ENCODE measurements at regions not wholly inside any gene's neighbourhood (a gene's known extent, or its start where the extent isn't known, plus 50 kb on each side); places are given as distances from the start of the nearest gene placed in this dataset.
"Not testable (repeated sequence)": the region's sequence is repeated elsewhere in the genome, so short reads cannot be mapped to it uniquely, and the experiment has no call there.

DNA sequence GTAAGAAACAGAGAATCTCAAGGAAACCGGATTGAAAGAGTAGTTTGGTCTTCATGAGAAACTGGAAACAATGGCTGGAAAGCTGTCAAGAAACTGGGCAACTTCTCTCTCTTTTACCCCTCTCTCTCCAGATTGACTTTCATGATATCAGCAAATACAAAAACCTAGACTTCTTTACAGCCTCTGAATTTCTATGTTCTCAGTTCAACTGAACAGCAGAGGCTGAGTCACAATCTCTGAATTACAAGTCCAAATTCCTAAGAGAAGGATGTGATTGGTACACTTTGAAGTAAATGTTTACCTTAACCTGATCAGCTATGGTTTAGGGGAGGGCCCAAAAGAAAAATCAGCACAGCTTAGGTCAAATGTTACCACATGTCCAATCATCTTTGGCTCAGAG, 974.9 kb downstream of the RPA4 start:
- DNase-seq (ENCODE audit: low read depth) = peak; percentile 62

DNA sequence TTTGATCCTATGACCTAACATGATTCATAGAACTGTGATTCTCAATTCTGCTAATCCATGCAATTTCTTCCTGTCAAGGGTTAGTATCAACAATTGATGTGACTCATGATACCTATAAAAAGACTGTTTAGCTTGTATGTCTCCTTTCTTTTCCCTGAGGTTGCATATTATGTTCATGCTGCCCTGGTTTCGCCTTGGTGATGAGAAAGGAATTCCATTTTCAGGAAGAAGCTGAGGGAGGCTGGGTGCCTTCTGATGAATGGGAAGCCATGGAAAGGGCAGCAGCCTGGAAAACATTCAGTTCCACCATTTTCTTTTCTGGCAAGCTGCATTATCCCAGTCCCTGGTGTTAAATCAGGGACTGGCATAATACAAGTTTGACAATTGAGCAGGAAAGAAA, 976.5 kb downstream of the RPA4 start:
- peak; percentile 80 for DNase-seq (ENCODE audit: low read depth)

DNA sequence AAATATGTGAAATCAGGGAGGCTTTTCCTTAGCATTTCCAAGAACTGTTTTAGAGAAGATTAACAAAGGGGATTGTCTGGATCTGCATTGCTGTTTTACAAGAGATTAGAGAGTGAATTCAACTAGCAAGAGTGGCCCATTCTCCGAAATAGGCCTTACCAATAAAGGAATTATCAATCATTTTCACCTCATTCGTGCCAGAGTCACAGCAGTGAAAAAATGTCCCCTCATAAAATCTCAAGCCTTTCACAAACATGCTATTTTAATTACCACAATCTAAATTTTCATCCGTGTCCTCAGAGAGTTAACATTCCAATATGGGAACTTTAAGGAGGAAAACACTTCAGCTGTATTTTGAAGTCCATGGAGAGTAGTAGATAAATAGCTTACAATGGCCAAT, 979.6 kb downstream of the RPA4 start:
- no peak for DNase-seq (ENCODE audit: low read depth)

DNA sequence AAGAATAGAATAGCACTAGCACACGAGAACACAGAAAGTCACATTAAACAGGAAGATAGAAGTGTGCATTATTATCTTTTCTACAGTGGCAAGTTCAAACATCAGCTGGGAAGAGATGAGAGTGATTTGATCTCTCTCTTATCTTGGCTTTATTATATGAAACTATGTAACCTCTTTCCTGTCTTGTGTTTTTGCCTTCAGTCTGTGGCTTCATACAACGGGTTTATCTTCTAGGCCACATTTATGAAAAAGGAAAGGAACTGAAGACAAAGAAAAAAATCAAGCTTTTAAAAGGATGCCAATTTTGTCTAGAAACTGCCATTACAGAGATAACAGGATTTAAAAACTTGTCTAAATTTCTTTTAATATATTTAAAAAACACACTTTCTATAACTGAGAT, 983.6 kb downstream of the RPA4 start:
- DNase-seq (ENCODE audit: low read depth) = no peak

DNA sequence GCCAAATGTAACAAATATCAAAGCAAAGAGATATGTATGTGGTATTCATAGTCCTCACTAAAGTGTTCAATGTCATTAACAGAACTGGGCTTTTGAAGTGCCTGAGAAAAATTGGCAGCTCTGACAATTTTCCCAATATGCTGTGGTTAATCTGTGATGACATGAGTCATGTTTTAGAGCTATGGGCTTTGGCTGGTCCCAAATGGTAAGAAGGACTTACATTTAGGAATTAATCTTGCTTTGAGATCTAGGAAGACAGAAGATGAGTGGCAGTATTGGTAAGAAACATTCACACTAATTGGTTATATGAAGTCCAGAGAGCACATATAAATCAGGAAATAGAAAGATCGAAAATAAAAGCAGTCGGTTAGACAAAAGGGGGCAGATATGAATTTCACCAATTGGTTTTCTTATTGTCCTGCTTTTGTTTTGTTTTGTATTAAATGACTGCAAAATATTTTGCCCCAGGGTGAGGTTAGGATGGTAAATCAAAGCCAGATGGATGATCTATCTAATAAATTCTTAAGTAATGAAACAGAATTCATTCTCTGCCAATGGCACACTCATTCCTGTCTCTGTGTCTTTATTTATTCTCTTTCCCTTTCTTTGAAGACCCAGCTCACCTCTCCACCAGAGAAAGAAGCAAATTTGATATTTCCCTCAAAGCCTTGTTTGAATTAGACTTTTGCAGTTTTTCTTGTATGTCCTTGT, 993.1 kb downstream of the RPA4 start:
- peak; percentile 70 for DNase-seq (ENCODE audit: low read depth)

DNA sequence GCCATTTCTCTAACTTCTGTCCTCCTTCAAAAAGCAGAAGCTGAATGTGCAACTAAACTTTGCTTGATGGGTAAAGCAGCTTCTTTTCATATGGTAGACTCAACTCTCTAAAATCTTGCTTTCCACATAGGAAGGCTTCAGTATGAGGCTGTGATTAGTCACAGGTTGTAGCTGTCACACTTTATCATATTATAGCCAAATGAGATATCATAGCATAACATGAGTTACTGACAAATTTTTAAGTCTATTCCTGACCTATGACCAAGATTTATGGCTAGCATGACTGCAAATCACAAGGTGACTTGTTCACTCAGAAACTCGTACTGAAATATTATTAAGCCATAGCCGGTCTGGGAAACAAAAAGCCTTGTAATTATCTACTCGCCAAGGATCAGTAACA, 998.6 kb downstream of the RPA4 start:
- peak; percentile 33 for DNase-seq (ENCODE audit: low read depth)

DNA sequence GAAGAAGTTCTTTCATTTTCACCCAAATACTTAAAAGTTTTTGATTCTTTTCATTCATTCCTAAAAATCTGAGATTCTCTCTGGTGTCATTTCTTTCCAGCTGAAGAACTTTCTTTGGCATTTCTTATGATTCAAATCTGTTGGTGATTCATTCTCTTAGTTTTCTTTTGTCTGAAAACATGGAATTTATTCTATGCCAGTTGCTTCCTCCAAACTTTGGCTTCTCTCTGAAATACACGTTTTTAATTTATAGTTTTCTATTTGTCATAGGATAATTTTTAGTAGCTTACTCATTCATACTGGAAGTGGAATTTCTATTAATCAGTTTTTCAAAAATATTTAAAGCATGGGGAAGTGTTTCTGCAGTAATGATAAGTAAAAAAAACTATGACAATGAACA, 1012.0 kb downstream of the RPA4 start:
- peak; percentile 25 for DNase-seq (ENCODE audit: low read depth)

DNA sequence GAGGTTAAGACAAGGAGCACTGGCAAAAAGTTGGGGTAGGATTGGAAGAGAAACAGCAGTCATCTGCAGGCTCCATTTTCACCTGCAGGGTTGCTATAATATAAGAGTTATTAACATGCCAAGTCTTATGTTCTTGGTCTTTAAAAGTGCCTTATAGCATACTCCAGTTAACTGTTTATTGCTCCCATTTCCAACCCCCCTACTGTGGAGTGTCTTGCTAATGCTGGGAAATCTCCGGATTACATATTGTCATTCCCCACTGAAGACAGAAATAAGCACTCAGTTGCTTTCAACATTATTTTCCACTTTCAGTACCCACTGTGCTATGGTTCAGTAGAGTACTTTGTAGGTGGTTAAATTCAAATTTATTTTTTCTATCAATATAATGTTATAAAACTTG, 1014.3 kb downstream of the RPA4 start:
- no peak for DNase-seq (ENCODE audit: low read depth)

DNA sequence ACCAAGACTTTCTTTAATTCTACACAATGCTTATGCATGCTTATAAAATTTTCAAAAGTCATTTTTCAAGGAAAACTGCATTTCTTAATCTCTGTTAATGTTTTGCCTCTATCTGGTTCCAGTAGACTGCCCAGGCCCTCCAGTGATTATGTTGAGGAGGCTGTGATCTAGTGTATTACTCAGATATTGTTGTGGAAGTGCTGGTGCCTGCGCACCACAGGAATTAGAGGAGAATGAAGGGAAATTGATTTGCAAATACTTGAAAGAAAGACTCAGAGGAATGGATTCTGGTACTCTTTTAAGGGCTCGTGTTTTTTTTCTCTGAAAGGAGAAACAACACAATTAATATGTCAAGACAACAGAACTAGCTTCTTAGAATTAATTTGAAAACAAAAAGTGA, 1015.1 kb downstream of the RPA4 start:
- peak; percentile 44 for DNase-seq (ENCODE audit: low read depth)

DNA sequence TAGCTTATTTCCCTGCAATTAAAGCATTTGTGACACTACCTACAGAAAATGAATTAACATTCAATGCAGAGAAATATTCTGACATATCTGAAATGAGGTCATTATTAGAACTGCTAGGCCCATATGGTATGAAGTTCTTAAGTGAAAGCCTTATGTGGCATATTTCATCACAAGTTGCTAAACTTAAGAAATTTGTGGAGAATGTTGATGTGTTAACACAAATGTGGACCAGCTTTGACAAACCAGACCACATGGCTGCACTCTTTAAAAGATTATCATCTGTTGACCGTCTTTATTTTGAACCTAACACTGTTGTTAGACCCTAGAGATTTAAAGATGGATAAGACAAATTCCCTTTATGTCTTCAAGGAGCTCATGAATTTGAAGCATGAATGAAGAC, 1024.1 kb downstream of the RPA4 start:
- no peak for DNase-seq (ENCODE audit: low read depth)

DNA sequence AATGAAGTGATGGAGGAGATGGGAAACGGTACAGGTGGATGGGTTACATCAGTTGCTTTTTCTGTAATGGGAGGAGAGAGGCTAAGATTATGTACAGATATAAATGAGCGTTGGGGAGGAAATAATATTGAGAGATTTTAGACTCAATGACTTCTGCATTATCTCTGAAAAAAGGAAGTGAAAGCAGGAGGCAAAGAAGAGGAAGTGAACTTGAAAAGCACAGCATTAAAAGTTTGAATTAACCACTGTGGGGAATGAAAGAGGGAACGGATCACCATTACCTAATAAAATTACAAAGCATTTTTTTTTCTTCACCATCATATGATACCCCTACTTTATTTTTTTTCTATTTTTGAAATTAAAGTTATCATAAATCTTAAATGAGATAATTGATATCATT, 1025.5 kb downstream of the RPA4 start:
- no peak for DNase-seq (ENCODE audit: low read depth)

DNA sequence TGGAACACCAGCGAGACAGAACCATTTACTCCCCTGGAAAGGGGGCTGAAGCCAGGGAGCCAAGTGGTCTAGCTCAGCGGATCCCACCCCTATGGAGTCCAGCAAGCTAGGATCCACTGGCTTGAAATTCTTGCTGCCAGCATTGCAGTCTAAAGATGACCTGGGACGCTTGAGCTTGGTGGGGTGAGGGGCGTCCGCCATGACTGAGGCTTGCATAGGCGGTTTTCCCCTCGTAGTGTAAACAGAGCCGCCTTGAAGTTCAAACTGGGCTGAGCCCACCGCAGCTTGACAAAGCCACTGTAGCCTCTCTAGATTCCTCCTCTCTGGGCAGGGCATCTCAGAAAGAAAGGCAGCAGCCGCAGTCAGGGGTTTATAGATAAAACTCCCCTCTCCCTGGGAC, 1031.7 kb downstream of the RPA4 start:
- not testable (repeated sequence) for DNase-seq (ENCODE audit: low read depth)

DNA sequence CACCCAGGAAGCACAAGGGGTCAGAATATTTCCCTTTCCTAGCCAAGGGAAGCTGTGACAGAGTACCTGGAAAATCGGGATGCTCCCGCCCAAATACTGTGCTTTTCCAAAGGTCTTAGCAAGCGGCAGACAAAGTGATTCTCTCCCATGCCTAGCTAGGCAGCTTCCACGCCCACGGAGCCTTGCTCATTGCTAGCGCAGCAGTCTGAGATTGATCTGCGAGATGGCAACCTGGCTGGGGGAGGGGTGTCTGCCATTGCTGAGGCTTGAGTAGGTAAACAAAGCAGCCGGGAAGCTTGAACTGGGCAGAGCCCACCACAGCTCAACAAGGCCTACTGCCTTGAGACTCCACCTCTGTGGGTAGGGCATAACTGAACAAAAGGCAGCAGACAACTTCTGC, 1037.5 kb downstream of the RPA4 start:
- not testable (repeated sequence) for DNase-seq (ENCODE audit: low read depth)

DNA sequence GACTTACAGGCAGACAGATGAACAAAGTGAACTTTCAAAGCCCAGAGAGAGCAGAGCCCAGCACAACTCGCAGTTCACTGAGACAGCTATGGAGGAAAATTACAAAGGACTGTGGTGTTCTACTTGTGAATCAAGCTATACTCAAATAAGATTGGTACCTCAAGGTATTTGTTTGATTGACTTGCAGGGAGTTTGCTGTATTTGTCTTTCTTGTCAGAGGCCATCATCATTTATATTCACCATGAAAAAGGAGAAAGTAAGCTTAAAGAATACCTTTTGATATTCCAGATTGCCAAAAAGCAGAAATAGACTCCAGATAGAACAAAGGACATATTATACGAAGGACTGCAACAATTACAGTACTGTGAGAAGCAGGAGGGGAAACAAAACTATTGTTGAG, 1047.9 kb downstream of the RPA4 start:
- DNase-seq (ENCODE audit: low read depth) = no peak

DNA sequence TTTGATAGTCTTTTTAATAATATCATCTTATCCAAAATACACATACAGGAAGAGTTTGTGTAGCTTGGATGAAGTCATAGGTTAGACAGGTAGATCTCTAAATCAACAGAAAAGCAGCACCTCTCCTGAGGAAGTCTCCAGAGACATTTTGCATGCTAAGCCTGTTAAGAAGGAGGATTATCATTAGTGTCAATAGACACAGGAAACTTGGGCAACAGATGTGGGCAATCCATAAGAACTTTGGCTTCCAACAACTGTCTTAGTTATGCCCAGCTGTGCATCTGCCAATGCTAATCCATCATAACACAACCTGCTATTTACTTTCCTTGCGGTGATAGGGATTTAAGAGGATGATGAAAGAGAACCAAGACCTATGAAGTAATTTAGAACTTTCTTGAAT, 1052.6 kb downstream of the RPA4 start:
- no peak for DNase-seq (ENCODE audit: low read depth)

DNA sequence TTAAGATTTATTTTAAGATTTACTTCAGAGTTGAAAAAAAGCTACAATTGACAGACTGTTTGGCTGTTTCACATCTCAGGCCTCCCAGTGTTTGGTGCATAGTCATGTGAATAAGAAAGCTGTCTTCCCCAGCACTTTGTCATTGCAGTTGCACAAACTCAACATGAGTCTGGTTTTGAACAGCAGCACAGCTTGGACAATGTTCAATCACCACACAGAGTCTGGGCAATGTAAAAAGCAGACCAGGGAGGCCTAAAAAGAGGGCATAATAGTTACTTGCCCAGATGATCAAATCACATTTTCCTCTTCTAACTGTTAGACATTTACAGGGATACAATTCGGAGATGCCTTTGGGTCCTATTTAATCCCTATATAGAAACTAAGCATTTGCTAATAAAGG, 1055.0 kb downstream of the RPA4 start:
- no peak for DNase-seq (ENCODE audit: low read depth)

DNA sequence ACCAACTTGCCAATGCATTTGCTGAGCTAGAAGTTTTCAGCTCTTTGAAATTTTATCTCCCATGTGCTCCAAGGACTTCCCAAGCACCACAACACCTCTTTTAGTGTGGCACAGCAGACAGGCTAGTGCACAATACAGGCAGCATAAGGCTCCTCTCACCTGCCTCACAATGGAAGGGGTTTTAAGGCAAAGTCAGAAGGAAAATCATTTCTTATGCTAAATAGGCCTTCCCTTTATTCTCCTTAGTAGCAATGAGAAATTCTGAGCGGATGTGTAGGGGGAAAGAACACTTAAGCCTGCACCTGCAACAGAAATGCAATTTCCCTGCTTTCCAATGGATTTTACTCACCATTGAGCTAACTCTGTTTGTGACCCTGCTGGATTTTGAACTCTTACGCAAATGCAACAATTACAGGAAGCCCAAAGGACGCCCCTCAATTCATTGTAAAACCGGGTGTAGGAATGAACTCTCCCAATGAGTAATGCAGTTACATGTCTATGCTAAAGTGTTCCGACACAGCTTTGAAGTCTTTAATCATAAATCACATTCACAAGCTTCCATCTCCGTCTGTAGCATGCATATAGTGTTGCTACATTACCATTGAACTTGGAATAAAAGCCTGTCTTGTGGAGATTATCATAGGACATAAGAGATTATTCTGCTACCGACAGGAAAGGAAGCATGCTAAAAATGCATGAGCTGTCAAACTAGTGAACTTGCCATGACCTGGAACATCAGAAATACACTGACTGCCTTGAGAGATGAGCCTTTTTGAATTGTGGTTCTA, 1084.9 kb downstream of the RPA4 start:
- DNase-seq (ENCODE audit: low read depth) = no peak

DNA sequence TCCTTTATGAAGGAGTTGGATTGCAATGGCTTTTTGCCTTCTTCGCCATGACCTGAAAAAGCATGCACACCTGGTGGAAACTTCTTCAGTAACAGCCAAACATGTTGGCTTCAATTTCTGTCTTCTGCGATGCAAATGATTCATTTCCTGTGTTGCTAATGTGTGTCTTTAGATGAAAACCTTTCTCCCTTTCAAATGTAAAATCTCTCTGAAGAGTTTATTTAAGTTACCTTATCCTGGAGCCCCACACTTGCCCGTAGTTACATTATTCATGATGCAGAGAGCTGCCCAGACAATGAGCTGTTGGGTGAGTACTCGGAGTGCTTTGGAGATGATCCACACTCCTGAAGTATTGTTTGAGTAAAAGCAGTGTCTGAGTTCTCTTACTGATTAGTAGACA, 1100.9 kb downstream of the RPA4 start:
- DNase-seq (ENCODE audit: low read depth) = peak; percentile 54

DNA sequence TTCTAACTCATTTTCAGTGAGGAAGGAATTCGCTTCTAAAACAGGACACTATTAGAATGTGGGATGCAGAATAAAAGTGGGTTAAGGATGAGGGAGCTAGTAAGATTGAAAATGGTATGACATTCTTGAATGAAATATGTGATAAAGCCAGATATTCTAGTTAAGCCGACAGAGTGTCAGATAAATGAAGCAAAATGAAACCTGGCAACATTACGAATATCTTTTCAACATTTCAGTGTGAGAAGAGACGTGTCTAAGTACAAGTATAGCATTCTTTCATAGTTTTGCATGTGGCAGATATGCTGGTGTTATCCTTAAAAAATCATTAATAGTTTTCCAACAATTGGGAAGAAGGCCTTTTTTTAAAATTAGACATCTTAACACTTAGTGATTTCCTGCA, 1101.4 kb downstream of the RPA4 start:
- no peak for DNase-seq (ENCODE audit: low read depth)

DNA sequence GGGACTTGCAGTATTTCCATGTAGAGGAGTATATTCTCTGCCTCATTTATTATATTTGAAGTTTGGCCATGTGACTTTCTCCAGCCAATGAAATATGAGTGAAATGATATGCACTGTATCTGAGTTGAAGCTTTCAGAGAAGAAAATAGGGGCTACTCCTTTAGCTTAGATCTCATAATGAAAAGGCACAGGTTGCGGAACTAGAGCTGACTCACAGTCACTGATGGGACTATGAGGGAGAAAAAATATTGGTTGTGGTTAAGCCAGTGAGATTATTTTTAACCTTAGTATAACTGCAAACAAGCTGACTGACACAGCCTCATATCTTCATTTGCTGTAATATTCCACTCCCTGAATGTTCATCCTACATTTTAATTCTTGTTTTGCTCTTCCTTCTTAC, 1104.3 kb downstream of the RPA4 start:
- DNase-seq (ENCODE audit: low read depth) = peak; percentile 46

DNA sequence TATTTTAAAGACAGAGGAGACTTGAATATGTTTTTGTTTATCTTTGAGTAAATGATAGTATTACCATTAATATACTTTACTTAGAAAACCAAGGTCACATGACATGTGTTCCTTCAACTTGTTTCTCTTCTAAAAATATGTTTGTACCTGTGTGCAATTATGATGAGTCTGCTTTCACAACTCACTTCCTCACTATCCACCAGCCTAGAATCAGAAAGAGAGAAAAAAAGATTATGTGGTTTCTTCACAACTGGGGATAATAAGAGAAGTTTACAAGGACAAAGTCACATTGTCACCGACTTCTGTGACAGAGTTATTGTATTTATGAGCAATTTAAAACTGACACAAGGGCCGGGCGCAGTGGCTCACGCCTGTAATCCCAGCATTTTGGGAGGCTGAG, 1112.1 kb downstream of the RPA4 start:
- no peak for DNase-seq (ENCODE audit: low read depth)

DNA sequence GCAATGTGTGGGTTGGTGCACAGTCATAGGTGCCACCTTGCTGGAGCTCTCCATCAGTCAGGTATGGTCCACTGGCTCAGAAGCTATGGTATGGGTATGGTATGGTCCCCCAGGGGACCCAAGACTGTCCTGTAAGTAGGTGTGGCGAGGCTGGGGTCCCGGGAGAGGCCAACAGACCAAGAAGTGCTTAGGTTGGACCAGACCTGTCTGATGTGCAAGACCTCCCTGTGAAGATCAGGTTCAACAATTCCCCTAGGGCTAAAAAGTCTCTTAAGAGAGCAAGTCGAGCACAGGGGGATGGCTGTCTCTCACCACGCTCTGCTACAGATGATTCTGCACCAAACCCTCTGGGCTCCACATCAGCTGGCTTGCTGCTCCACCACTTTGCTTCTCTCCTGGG, 1145.0 kb downstream of the RPA4 start:
- DNase-seq (ENCODE audit: low read depth) = no peak

DNA sequence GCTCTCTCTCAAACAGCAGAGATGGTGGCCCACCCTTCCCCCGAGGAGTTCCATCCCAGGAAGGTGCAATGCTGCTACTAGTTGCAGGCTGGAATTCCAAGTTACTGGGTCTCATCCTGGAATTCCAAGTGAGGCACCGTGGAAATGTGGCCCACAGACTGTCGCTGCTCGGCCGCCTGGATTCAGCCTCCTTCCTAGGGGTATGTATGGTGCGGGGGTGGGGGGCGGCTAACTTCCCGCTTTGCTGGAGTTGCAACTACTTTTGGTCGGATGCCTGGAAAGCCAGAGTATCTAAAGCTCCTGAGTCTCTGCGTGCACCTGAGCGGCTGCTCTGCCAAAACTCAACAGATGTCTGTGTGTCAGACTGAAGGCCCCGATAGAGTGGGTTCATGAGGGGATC, 1146.2 kb downstream of the RPA4 start:
- DNase-seq (ENCODE audit: low read depth) = no peak

DNA sequence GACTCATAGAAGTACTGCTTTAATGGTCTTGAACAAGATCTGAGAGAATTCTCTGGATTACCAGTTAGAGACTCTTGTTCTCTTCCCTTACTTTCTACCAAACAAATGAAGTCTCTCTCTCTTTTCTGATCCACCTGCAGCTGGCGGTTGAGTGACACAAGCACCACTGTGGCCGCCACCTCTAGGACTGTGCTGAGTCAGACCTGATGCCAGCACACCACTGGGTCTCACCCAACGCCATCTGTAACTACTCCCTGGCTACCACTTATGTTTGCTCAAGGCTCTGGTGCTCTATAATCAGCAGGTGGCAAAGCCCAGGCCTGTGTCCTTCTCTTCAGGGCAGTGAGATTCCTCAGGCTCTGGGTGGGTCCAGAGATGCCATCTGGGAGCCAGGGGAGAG, 1173.5 kb downstream of the RPA4 start:
- DNase-seq (ENCODE audit: low read depth) = no peak
